HCT116 (cell line): ENCODE measurements at regions not wholly inside any gene's neighbourhood (a gene's known extent, or its start where the extent isn't known, plus 50 kb on each side); places are given as distances from the start of the nearest gene placed in this dataset.

Source experiments
- CTCF ChIP-seq, 3 experiments: fragments of 200-600 bp in 1 of 3; sonication (generic) in 1 of 3; IDR thresholded peaks in 2 of 3; conservative IDR thresholded peaks in 1 of 3; 2 replicates each; pipeline ENCODE4 v1.5.1; 2012 to 2017; ENCODE audit warnings: low read depth in 2 of 3, low read length in 2 of 3, antibody characterized with exemption in 1 of 3, borderline replicate concordance in 1 of 3, control low read depth in 1 of 3, mild to moderate bottlenecking in 1 of 3, mixed read lengths in 1 of 3, mixed run types in 1 of 3, moderate library complexity in 1 of 3; ENCODE audit not compliant: insufficient read depth in 1 of 3
- ELF1 ChIP-seq: IDR thresholded peaks from 2 replicates; pipeline ENCODE4 v1.6.1; 2012; ENCODE audit warnings: low read depth, borderline replicate concordance
- EZH2phosphoT487 ChIP-seq: fragments of 200-600 bp; IDR thresholded peaks from 2 replicates; pipeline ENCODE4 v1.6.1; 2018; ENCODE audit warnings: antibody characterized with exemption, borderline replicate concordance
- RAD21 ChIP-seq: IDR thresholded peaks from 2 replicates; pipeline ENCODE4 v1.6.1; 2012; ENCODE audit warnings: low read depth, mild to moderate bottlenecking
- REST ChIP-seq: IDR thresholded peaks from 2 replicates; pipeline ENCODE4 v1.6.1; 2012; ENCODE audit warnings: low read depth
- ZFX ChIP-seq: fragments of 450-650 bp; IDR thresholded peaks from 2 replicates; pipeline ENCODE4 v1.6.1; 2017
- ZNF274 ChIP-seq: fragments of 200-500 bp; sonication (Bioruptor generic); IDR thresholded peaks from 2 replicates; pipeline ENCODE4 v1.6.1; 2014; ENCODE audit warnings: mild to moderate bottlenecking, low read depth, low read length, inconsistent platforms

GRCh38 chr6:141675957-141676356, 456.8 kb upstream of the GJE1 start:
- TF ChIP-seq ELF1: no peak
- no peak for TF ChIP-seq ZNF274
- peak; percentile 24 to 51 (median 29); a peak in 4 of 6 replicates for TF ChIP-seq CTCF (IDR thresholded peaks at IDR 0.05 in 2 of 3, conservative IDR thresholded peaks at IDR 0.05 in 1 of 3; ENCODE audit: borderline replicate concordance in 1 of 3, insufficient read depth in 1 of 3, low read depth in 2 of 3, low read length in 2 of 3)
- TF ChIP-seq REST: no peak
- no peak for TF ChIP-seq EZH2phosphoT487
- TF ChIP-seq RAD21: peak; percentile 61
- TF ChIP-seq ZFX: no peak
